ENCODE measurements at regions not wholly inside any gene's neighbourhood (a gene's known extent, or its start where the extent isn't known, plus 50 kb on each side); places are given as distances from the start of the nearest gene placed in this dataset.

DNA sequence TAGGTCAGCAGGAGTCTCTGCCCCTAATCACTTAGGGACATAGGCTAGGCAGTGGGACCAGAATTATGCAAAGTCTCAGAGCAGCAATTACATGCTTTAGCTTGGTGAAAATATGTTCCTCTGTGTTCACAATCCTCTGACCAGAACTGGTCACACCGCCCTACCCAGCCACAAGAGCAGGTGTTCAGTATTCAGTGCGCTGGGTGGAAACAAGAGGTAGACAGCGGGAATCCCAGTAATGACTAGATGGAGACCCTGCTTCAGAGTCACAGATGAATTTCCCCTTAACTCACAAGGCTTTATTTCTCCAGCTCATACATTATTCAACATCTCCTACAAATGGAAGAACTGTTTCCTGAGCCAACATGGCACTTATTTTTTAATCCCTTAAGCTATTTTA is 763.7 kb upstream of the POM121L12 start:
- no peak for TF ChIP-seq POLR2A (IDR thresholded peaks at IDR 0.05)
- TF ChIP-seq, protein P1, sequence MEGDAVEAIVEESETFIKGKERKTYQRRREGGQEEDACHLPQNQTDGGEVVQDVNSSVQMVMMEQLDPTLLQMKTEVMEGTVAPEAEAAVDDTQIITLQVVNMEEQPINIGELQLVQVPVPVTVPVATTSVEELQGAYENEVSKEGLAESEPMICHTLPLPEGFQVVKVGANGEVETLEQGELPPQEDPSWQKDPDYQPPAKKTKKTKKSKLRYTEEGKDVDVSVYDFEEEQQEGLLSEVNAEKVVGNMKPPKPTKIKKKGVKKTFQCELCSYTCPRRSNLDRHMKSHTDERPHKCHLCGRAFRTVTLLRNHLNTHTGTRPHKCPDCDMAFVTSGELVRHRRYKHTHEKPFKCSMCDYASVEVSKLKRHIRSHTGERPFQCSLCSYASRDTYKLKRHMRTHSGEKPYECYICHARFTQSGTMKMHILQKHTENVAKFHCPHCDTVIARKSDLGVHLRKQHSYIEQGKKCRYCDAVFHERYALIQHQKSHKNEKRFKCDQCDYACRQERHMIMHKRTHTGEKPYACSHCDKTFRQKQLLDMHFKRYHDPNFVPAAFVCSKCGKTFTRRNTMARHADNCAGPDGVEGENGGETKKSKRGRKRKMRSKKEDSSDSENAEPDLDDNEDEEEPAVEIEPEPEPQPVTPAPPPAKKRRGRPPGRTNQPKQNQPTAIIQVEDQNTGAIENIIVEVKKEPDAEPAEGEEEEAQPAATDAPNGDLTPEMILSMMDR (IDR thresholded peaks at IDR 0.05): no peak

Data from testis (tissue), 2 donors.